Right lobe of liver (tissue), 4 donors: ENCODE measurements at regions not wholly inside any gene's neighbourhood (a gene's known extent, or its start where the extent isn't known, plus 50 kb on each side); places are given as distances from the start of the nearest gene placed in this dataset.

ENCODE experiments used
- CTCF ChIP-seq, 4 donors: fragments of 200-600 bp in 3 of 4; fragments of 450-650 bp in 1 of 4; IDR thresholded peaks; one replicate each; pipeline versions ENCODE4 v1.5.1 to v1.8.0; 2016 to 2022; ENCODE audit warnings: antibody characterized with exemption in 4 of 4, mild to moderate bottlenecking in 2 of 4
- POLR2A ChIP-seq: fragments of 450-650 bp; IDR thresholded peaks from one replicate; pipeline ENCODE4 v1.6.1; 2017; ENCODE audit warnings: antibody characterized with exemption, mild to moderate bottlenecking
- donor health status: DM: no; HTN: no; CAD: no.
- donor health status: DM: no; HTN: no; CAD: no.
- donor health status: DM: no; HTN: yes; CAD: no.

DNA sequence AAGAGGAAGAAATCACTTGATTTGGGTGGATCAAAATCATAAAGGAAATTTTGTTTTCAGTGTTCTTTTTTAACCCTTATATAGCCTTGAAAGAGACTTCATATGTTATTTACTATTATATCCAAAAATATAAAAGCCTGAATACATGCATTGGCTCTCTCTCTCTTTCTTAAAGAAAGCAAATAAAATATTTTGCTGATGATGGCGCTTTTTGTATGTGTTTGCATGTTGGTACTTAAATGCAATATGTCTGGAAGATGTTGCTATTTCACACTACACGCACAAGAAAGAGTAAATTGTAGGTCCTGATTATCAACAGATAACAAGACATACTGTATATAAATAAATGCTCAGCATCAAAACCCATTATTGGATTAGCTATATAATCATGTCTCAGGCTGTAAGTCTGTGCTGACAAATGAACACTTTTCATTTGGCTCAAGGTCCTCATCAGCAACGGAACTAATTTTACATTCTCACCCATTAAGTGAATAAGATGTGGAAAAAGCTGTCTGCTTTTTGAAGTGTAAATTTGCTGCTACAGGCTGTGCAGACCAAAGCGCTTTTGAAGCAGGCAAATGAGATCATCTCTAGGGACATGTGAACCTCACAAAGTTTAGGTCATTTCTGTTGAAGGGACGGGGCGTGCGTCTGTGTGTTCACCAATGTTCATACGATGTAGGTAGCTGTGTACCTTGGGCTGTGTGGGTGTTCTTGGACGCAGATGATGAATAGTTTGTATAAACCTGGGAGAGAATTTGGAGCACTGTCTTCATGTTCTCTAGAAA, 122.4 kb upstream of the LMO4 start:
- TF ChIP-seq CTCF (IDR thresholded peaks at IDR 0.05) (no peak), POLR2A (no peak)
